ENCODE measurements at regions not wholly inside any gene's neighbourhood (a gene's known extent, or its start where the extent isn't known, plus 50 kb on each side); places are given as distances from the start of the nearest gene placed in this dataset.
"Not testable (repeated sequence)": the region's sequence is repeated elsewhere in the genome, so short reads cannot be mapped to it uniquely, and the experiment has no call there.

DNA sequence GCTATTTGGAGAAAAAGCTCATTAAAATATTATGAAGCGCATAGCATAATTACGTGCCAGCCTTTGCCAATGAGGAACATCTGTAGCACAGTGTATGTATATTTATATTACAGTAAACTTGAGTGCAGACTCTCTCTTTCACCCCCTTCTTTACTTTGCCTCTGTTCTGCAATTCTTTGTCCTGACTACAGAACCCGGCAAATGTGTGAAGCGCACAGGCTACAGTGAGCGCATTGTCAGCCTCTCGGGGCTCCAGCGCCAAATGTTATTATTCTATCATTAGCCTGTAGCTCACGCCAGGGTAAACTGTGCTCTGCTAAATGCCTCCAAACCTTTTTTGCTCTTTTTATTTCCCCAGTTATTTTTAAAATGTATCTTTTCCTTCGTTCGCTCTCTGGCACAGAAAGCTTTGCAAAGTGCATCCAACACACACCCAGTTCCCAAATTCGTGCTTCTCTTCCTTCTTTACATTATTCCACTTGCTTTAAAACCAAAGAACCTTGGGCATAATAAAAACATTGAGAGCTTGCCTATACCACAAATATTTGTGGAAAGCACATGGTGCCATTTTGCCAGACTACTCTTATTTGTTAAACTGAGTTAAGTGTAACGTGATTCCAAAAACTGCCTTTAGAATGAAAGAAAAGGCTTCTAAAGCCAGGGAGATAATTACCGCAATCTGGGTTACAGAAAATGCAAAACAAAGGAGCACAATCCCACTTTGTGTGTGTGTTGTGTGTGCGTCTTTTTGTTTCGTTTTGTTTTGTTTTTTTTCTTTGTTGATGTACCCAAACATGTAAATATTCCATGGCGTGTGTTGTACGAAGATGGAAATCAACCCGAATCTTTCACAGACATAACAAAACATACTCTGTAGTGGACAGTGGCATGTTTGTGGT is 164.1 kb upstream of the MPDZ start:
- in situ Hi-C loops (cut with HindIII; ENCODE audit: low sequenced_read_pairs): no loop called here
- DNase-seq (ENCODE audit: low read depth, low spot score): no peak

DNA sequence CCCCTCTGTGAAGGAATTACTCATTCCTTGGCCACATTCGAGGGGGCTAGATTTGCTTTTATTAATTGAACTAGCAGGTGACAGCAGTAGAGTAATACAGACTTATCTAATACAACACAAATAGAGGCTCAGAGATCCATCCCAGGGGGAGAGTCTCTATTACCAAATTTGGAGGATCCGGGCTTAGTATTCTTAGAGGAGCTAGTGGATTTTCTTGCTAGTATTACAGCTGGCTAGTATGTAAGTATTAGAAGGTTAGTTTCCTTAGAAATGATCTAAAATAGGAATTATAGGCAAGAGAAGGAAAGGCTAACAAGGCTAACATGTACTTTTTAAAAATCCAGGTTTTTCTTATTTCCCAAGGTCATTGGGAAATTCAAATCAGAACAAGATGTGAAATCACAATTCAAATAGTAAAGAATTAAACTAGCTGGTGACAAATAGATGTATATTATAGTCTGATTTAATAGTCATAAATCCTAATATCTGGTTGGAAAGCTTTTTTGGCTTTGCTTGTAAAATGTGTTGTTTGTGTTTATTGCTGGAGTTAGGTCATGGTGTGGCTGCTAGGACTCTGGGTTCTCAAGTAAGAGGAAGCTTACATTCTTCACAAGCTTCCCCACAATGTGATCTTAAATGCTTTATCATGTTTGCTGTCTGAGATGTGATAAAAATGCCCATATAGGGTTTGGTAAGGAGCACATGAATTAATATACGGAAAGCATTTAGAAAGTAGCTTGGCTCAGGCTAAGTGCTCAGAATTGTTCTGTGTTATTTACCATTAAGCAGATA is 160.4 kb upstream of the MPDZ start:
- in situ Hi-C loops (cut with HindIII; ENCODE audit: low sequenced_read_pairs): no loop called here
- no peak for DNase-seq (ENCODE audit: low read depth, low spot score)
- H3K4me3 ChIP-seq (ENCODE audit: low read depth, low read length): no peak overlapping the region
- TF ChIP-seq, protein P1, sequence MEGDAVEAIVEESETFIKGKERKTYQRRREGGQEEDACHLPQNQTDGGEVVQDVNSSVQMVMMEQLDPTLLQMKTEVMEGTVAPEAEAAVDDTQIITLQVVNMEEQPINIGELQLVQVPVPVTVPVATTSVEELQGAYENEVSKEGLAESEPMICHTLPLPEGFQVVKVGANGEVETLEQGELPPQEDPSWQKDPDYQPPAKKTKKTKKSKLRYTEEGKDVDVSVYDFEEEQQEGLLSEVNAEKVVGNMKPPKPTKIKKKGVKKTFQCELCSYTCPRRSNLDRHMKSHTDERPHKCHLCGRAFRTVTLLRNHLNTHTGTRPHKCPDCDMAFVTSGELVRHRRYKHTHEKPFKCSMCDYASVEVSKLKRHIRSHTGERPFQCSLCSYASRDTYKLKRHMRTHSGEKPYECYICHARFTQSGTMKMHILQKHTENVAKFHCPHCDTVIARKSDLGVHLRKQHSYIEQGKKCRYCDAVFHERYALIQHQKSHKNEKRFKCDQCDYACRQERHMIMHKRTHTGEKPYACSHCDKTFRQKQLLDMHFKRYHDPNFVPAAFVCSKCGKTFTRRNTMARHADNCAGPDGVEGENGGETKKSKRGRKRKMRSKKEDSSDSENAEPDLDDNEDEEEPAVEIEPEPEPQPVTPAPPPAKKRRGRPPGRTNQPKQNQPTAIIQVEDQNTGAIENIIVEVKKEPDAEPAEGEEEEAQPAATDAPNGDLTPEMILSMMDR (IDR thresholded peaks at IDR 0.05; ENCODE audit: low read depth, low read length): no peak

More for the DNA sequence above, 164.1 kb upstream of the MPDZ start:
- TF ChIP-seq, protein P1 (IDR thresholded peaks at IDR 0.05; ENCODE audit: low read depth, low read length): no peak
- H3K4me3 ChIP-seq (ENCODE audit: low read depth, low read length): no peak overlapping the region

GRCh38 chr9:13437866-13438265 is 158.4 kb upstream of the MPDZ start:
- in situ Hi-C loops (cut with HindIII; ENCODE audit: low sequenced_read_pairs): no loop called here
- no peak overlapping the region for H3K4me3 ChIP-seq (ENCODE audit: low read depth, low read length)
- DNase-seq (ENCODE audit: low read depth, low spot score): no peak
- TF ChIP-seq, protein P1 (IDR thresholded peaks at IDR 0.05; ENCODE audit: low read depth, low read length): no peak

DNA sequence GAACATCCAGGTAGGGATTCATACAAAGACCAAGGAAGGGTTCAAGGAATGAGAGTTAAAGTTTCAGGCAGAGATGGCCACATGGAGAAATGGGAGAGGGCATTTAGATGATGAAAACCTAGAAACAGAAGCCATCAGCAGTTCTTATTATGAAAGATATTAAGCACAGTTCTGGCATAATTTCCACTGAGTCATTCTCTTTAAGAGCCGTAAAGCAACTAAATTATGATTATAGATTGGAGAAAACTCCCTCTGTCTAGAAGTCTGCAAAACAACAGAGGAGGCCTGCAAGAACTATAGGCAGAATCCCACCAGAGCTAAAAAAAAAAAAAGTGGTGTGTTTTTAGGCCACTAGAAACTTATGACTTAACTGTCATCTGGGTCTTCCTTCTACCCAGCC is 157.1 kb upstream of the MPDZ start:
- in situ Hi-C loops (cut with HindIII; ENCODE audit: low sequenced_read_pairs): no loop called here
- no peak overlapping the region for H3K4me3 ChIP-seq (ENCODE audit: low read depth, low read length)
- no peak for DNase-seq (ENCODE audit: low read depth, low spot score)
- TF ChIP-seq, protein P1 (IDR thresholded peaks at IDR 0.05; ENCODE audit: low read depth, low read length): no peak

DNA sequence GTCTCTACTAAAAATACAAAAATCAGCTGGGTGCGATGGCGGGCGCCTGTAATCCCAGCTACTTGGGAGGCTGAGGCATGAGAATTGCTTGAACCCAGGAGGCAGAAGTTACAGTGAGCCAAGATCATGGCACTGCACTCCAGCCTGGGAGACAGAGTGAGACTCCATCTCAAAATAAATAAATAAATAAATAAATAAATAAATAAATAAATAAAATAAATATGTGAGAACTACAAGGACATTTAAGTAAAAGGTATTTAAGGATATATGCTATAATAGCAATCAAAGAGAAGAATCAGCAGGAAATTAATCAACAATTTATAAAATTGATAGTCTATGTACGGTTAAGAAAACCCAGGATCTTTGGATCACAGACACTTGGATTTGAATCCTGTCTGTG is 154.0 kb upstream of the MPDZ start:
- DNase-seq (ENCODE audit: low read depth, low spot score); in situ Hi-C loops (cut with HindIII; ENCODE audit: low sequenced_read_pairs); H3K4me3 ChIP-seq (ENCODE audit: low read depth, low read length): not testable (repeated sequence)

DNA sequence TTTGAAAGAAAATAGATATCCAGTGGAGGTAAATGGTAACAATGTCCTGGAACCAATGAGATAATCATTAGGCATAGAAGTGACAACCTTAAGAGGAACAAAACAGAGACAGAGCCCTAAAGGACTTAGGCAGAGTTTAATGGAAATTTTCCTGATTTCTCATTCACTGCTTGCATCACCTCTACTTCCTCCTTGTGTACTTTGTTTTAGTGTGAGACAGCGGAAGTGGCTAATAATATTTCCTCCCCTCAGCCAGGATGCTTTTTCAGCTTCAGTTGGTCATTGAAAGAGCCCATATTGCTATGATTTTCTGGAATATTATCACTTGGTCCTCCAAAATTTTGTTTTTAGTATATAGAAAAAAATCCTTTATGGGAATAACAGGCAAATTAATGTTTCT is 153.4 kb upstream of the MPDZ start:
- in situ Hi-C loops (cut with HindIII; ENCODE audit: low sequenced_read_pairs): no loop called here
- no peak overlapping the region for H3K4me3 ChIP-seq (ENCODE audit: low read depth, low read length)
- TF ChIP-seq, protein P1 (IDR thresholded peaks at IDR 0.05; ENCODE audit: low read depth, low read length): no peak
- no peak for DNase-seq (ENCODE audit: low read depth, low spot score)

- DNase-seq (ENCODE audit: low read depth, low spot score): no peak
- TF ChIP-seq, protein P1 (IDR thresholded peaks at IDR 0.05; ENCODE audit: low read depth, low read length): no peak
- no peak overlapping the region for H3K4me3 ChIP-seq (ENCODE audit: low read depth, low read length)
- in situ Hi-C loops (cut with HindIII; ENCODE audit: low sequenced_read_pairs): no loop called here
These were observed 152.2 kb upstream of the MPDZ start for GRCh38 chr9:13431692-13432091.

All from astrocyte of the spinal cord (primary cell).